ENCODE measurements at regions not wholly inside any gene's neighbourhood (a gene's known extent, or its start where the extent isn't known, plus 50 kb on each side); places are given as distances from the start of the nearest gene placed in this dataset.
"Not testable (repeated sequence)": the region's sequence is repeated elsewhere in the genome, so short reads cannot be mapped to it uniquely, and the experiment has no call there.

DNA sequence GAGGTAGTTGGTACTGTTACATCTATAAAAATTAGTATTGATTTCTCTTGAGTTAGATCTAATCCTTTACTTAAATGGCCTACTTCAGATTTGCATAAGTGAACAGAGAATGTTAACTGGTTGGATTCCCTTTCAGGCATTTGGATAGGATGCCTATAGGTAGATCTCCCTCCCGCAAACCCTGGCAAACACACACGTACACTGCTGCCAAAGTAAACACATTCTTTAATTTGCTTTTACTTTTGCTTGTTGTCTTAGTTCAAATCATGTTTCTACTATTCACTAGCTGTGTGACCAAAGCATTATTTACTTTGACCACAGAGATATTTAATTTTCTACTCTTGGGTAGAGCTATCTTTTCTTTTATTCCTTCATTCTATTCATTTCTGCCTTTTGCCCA, 936.1 kb upstream of the FBXO33 start:
- no peak overlapping the region for H3K4me3 ChIP-seq (ENCODE audit: low read length)
- no peak for DNase-seq (ENCODE audit: low read depth, low spot score)

DNA sequence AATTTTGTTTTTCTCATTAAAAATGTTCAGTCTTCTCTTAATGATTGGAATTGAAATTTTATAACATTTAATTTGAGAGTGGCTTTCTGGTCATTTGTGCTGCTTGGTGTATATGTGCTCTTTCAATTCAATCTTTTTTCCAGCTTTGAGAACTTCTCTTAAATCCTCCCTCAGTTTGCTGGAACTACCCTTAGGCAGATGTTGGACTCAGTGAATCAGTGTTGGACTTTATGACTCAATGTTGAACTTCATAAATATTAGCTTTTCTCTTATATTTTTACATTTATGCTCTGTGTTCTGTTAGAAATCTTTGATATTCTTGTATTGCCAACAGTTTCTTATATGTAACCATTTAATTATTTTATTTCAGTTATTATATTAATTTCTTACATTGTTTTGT, 935.5 kb upstream of the FBXO33 start:
- no peak overlapping the region for H3K4me3 ChIP-seq (ENCODE audit: low read length)
- DNase-seq (ENCODE audit: low read depth, low spot score): no peak

DNA sequence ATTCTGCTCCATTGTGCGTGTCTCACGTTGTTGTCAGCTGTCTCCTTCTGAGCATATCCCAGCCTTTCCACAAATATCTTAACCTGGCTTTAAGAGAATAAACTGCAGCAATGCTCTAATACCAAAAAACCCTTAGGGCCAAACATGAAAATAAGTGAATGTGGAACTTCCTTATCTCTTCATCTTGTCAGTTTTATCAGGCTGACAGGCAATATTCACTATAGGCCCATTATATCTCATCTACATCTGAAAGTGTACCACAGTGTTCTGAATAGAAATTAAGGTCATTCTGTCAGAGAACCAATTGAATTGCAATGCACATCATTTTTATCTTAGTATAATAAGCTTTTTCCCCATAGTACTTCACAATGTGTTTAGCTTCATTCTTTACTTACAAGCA, 933.1 kb upstream of the FBXO33 start:
- DNase-seq (ENCODE audit: low read depth, low spot score): no peak
- no peak overlapping the region for H3K4me3 ChIP-seq (ENCODE audit: low read length)

DNA sequence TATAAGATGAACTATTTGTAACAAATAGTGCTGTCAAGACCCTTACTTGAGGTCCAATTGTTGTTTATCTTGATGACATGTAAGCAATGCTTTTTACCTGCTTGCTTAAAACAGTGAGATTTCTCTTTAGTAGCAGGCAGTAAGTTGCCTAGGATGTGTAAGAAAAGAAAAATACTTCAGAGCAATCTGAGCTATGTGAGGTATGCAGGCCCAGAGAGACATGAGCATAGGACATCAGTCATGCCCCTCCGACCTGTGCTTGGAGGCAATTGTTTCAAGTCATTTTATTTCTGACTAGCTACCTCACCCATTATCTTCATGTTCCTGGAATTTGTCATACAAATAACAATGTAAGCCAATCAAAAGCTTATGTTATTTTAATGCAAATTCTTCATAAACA, 930.6 kb upstream of the FBXO33 start:
- H3K4me3 ChIP-seq (ENCODE audit: low read length): no peak overlapping the region
- DNase-seq (ENCODE audit: low read depth, low spot score): no peak

DNA sequence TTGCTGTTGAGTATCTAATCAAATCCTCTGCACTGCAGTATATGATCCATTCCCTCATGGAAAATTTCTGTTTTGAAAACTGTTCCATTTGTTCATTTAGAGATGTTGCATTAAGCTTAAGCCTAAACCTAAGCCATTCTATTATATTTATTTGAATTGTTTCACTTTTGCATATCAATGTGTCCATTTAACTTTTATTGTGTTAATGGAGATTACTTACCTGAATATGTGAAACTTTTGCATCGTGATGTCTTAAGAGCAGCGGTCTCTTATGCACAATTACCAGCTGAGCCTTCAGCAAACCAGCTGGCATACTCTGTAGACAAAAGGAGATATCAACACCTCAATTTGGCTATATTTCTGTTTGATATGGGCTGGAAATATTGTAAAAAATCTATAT, 922.5 kb upstream of the FBXO33 start:
- no peak overlapping the region for H3K4me3 ChIP-seq (ENCODE audit: low read length)
- DNase-seq (ENCODE audit: low read depth, low spot score): no peak

DNA sequence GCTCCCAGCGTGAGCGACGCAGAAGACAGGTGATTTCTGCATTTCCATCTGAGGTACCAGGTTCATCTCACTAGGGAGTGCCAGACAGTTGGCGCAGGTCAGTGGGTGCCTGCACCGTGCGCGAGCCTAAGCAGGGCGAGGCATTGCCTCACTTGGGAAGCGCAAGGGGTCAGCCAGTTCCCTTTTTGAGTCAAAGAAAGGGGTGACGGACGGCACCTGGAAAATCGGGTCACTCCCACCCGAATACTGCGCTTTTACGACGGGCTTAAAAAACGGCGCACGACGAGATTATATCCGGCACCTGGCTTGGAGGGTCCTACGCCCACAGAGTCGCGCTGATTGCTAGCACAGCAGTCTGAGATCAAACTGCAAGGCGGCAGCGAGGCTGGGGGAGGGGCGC, 915.9 kb upstream of the FBXO33 start:
- DNase-seq (ENCODE audit: low read depth, low spot score): not testable (repeated sequence)

DNA sequence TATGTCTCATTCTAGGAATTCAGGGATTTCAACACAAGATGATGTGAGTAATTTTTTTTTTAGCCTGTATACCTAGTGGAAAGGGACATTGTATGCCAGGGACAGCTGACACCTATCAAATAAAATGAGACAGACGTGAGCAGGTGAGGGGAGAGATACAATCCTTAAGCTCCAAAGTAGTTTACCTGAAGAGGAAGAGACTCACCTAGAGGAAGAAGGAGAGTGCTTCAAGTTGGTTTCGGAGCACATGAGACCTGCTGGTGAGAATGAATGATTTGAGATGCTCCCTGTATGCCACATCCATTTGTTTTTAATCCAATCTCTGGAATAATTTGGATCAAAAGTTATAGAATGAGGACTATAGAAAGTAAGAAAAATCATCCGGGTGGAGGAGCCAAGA, 915.4 kb upstream of the FBXO33 start:
- H3K4me3 ChIP-seq (ENCODE audit: low read length): no peak overlapping the region
- no peak for DNase-seq (ENCODE audit: low read depth, low spot score)

More for the DNA sequence above, 915.9 kb upstream of the FBXO33 start:
- not testable (repeated sequence) for H3K4me3 ChIP-seq (ENCODE audit: low read length)

DNA sequence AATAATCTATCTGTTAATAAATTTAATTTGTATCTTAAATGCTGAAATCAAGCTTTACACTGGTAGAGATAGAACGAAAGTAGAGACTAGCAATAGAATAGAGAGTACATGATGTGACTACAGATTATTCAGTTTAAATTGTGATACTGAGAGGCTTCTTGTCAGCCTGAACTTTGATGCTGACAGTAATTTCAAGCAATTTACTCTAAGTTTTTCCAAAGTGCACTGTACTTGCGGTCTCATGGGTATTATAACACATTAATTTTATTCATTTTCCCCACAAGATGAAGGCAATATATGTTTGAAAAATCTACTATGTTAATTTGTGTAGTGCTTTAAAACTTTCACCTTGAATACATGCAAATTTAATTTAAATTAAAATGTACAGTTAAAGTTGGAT, 914.0 kb upstream of the FBXO33 start:
- H3K4me3 ChIP-seq (ENCODE audit: low read length): no peak overlapping the region
- no peak for DNase-seq (ENCODE audit: low read depth, low spot score)

DNA sequence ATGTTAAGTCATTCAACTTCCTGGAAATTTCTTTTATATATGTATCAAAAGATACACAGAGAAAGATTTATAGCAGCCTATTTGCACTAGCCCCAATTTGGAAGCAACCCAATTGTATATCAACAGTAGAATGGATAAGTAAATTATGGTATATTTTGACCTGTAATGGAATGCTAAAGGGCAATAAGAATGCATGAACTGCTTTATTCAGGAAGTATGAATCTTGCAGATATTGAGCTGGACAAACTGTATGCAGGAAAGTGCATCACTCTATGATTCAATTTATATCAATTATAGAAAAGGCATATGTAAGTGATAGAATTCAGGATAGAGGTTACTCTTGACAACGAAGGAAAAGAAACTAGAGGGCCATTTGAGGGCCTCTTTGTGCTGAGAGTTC, 913.1 kb upstream of the FBXO33 start:
- DNase-seq (ENCODE audit: low read depth, low spot score): no peak

DNA sequence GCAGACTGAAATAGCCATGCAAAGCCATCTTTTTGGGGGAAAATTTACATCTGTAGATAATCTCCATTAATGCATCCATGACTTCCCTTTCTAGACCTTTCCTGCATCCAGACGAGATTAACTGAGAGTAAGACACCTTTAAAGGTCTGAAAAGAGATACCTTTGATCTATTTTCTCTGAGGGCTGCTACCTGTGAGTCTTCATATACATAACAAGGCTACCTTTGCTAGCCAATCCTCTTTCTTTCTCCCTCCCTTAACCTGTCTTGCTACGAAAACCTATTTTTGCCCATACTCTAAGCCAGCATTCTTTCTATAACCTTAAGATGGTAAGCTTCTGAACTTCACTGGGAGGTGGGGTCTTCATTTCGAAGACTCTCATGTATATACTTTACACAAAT, 908.5 kb upstream of the FBXO33 start:
- DNase-seq (ENCODE audit: low read depth, low spot score): no peak
- H3K4me3 ChIP-seq (ENCODE audit: low read length): no peak overlapping the region

More for the DNA sequence above, 913.1 kb upstream of the FBXO33 start:
- H3K4me3 ChIP-seq (ENCODE audit: low read length): no peak overlapping the region

DNA sequence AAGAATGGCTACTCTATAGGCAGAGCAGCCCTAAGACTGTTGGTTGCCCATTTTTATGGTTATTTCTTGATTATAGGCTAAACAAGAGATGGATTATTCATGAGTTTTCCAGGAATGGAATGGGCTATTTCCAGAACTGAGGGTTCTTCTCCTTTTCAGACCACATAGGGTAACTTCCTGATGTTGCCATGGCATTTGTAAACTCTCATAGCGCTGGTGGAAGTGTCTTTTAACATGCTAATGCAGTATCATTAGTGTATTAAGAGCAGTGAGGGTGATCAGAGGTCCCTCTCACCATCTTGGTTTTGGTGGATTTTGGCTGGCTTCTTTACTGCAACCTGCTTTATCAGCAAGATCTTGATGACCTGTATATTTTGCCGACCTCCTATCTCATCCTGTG, 904.6 kb upstream of the FBXO33 start:
- H3K4me3 ChIP-seq (ENCODE audit: low read length): no peak overlapping the region
- no peak for DNase-seq (ENCODE audit: low read depth, low spot score)

DNA sequence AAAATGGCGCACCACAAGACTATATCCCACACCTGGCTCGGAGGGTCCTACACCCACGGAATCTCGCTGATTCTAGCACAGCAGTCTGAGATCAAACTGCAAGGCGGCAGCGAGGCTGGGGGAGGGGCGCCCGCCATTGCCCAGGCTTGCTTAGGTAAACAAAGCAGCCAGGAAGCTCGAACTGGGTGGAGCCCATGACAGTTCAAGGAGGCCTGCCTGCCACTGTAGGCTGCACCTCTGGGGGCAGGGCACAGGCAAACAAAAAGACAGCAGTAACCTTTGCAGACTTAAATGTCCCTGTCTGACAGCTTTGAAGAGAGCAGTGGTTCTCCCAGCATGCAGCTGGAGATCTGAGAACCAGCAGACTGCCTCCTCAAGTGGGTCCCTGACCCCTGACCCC, 894.3 kb upstream of the FBXO33 start:
- not testable (repeated sequence) for H3K4me3 ChIP-seq (ENCODE audit: low read length); DNase-seq (ENCODE audit: low read depth, low spot score)

DNA sequence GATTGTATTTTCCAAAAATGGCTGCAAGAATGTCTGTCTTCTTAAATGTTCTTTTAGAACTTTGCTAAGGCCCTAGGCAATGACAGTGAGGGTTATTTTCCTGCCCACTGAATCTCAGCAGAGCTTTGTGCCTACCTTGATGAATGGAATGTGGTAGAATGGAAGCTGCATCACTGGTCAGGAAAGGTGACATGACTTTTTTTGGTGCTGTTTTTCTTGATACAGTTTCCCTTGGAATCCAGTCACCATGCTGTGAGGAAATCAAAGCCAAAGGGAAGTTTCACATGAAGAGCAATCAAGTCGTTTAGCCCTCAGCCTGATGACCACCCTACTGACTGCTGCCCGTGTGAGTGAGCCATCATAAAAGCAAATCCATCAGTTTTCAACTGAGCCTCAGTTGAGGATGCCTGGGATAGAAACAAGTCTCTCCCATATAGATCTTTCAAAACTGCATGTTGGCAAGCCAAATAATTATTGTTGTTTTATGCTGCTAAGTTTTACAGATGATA, 886.0 kb upstream of the FBXO33 start:
- no peak overlapping the region for H3K4me3 ChIP-seq (ENCODE audit: low read length)

DNA sequence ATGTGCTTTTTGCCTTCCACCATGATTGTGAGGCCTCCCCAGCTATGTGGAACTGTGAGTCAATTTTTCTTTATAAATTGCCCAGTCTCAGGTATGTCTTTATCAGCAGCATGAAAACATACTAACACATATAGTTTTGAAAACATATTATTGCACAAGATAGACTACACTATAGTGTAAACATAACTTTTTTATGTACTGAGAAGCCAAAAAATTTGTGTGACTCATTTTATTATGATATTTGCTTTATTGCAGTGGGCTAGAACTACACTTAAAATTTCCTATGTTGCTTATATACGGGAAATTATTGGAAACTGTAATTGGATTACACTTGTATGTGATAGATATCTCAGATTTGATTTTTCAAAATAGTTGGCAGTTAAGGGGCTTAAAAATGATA, 885.5 kb upstream of the FBXO33 start:
- no peak overlapping the region for H3K4me3 ChIP-seq (ENCODE audit: low read length)
- no peak for DNase-seq (ENCODE audit: low read depth, low spot score)

More for the DNA sequence above, 886.0 kb upstream of the FBXO33 start:
- DNase-seq (ENCODE audit: low read depth, low spot score): no peak

DNA sequence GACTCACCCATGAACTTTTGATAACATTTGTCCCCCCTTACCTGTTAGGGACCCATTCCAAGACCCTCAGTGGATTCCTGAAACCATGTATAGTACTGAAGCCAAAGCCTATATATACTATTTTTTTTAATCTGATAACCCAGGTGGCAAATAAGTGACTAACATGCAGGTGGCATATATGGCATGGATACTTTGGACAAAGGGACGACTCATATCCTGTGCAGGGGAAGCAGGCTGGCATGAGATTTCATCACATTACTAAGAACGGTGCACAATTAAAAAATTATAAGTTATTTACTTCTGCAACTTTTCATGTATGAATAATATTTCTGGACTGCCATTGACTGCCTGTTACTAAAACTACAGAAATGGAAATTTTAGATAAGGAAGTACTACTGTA, 880.1 kb upstream of the FBXO33 start:
- H3K4me3 ChIP-seq (ENCODE audit: low read length): no peak overlapping the region
- DNase-seq (ENCODE audit: low read depth, low spot score): no peak

DNA sequence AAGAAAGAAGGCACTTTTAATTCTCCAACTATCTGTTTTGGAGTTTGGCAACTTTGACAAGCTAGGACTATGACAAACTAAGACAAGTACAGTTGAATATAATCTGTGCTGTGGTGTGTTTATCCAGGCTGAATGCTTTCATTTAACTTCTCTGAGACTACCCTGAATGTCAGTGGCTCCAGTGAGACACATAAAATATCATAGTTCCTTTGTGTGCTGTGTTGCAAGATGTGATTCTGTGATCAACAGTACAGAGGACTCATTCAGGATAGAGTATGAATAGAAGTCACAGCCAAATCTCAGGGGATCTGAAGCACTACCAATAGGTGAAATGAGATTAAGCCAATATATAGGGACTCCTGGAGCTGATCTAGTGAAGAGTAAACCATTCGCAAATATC, 876.9 kb upstream of the FBXO33 start:
- no peak overlapping the region for H3K4me3 ChIP-seq (ENCODE audit: low read length)
- no peak for DNase-seq (ENCODE audit: low read depth, low spot score)

DNA sequence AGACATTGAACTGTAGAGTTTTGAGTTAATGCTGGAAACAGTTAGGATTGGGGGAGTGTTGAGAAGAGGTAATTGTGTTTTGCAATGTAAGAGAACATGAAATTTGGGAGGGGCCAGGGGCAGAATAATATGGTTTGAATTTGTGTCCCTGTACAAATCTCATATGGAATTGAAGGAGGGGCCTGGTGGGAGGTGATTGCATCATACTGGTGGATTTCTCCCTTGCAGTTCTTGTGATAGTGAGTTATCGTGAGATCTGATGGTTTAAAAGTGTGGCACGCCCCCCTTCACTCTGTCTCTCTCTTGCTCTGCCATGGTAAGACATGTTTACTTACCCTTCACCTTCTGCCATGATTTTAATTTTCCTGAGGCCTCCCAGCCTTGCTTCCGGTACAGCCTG, 876.0 kb upstream of the FBXO33 start:
- DNase-seq (ENCODE audit: low read depth, low spot score): no peak
- no peak overlapping the region for H3K4me3 ChIP-seq (ENCODE audit: low read length)

DNA sequence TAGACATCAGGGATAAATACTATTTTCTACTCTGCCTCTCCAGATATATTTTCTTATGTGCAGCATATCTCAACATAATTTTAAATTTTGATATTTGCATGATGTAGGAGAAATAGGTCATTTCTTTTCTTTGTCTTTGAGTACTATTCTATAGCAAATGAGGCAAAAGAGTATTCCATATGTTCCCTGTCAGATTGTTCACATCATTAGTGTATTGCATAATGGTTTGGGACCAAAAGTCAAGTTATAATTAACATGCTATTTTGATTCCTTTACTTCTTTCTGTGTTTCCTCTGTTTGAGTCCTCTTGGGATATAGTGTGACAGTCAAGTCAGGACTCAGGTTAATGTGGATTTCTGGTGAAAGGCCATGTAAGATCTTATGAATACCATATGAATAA, 864.6 kb upstream of the FBXO33 start:
- DNase-seq (ENCODE audit: low read depth, low spot score): no peak

DNA sequence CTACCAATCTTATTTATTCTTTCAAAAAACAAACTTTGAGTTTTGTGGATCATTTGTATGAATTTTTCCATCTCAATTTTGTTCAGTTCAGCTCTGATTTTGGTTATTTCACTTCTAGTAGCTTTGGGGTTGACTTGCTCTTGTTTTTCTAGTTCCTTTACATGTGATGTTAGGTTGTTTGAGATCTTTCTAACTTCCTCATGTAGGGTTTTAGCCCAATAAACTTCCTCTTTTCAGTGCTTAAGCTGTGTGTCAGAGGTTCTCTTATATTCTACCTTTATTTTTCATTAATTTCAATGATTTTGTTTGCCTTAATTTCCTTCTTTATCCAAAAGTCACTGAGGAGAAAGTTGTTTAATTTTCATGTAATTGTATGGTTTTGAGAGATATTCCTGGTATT, 860.4 kb upstream of the FBXO33 start:
- DNase-seq (ENCODE audit: low read depth, low spot score): no peak

More for the DNA sequence above, 864.6 kb upstream of the FBXO33 start:
- no peak overlapping the region for H3K4me3 ChIP-seq (ENCODE audit: low read length)

DNA sequence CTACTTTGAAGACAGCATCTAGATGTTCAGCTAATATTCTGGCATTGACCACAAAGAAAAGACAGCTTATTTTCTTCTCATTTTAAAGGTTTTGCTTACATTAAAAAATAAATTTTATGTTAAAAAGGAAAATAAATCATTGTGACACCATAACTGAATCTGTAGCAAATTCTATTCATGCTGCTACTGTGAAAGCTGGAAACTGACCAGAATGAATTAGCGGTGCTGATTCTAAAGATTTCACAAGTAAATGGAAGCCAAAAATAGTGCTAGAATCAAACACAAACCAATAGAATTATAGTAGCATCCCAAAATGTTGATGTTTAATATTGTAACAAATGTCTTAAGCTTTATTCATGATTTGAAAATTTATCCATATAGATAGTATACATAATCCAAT, 850.0 kb upstream of the FBXO33 start:
- no peak overlapping the region for H3K4me3 ChIP-seq (ENCODE audit: low read length)
- no peak for DNase-seq (ENCODE audit: low read depth, low spot score)

More for the DNA sequence above, 860.4 kb upstream of the FBXO33 start:
- H3K4me3 ChIP-seq (ENCODE audit: low read length): no peak overlapping the region

DNA sequence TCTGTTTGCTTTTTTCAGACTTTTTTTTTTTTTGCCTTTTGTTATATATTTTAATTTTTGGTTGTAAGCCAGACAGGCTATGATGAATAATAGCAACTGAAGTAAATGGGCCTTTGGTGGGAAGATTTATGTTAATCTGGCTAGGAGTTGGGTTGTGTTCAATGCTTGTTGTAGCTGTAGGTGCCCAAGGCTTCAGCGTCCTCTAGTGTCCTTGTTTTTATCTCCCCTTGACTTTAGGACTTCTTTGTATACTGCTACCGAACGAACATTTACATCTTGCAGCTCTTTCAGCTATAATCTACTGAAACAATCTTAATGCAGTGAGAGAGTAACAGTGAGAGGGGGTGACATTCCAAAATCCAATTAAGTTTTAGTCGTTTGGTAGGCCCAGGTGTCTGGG, 848.4 kb upstream of the FBXO33 start:
- H3K4me3 ChIP-seq (ENCODE audit: low read length): no peak overlapping the region
- no peak for DNase-seq (ENCODE audit: low read depth, low spot score)

DNA sequence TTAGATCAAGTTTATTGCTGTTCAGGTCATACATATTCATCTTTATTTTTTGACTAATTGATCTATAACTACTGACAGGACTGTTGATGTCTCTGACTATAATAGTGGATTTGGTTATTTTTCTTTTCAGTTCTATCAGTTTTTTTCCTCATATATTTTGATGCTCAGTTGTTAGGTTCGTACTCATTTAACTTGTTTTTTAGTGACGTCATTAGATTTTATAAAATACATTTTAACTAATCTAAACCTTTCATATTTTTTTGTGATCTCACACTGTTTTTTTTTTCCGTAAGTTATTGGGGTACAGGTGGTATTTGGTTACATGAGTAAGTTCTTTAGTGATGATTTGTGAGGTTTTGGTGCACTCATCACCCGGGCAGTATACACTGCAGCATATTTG, 841.2 kb upstream of the FBXO33 start:
- H3K4me3 ChIP-seq (ENCODE audit: low read length): no peak overlapping the region
- DNase-seq (ENCODE audit: low read depth, low spot score): no peak
